ENCODE measurements at regions not wholly inside any gene's neighbourhood (a gene's known extent, or its start where the extent isn't known, plus 50 kb on each side); places are given as distances from the start of the nearest gene placed in this dataset.

- TF ChIP-seq RREB1 (CRISPR knock-in tag; IDR thresholded peaks at IDR 0.05) = no peak
These were observed 477.4 kb downstream of the FRK start (continued) for GRCh38 chr6:115583290-115583689.

GRCh38 chr6:115582386-115582785, 478.3 kb downstream of the FRK start:
- no peak for DNase-seq (ENCODE audit: extremely low read depth in 1 of 4, low spot score in 3 of 4)
- TF ChIP-seq HIVEP1 (CRISPR knock-in tag; IDR thresholded peaks at IDR 0.05) (no peak), U2AF2 (optimal IDR thresholded peaks at IDR 0.05; ENCODE audit: low read depth, low read length) (no peak), CEBPZ (IDR thresholded peaks at IDR 0.05; ENCODE audit: borderline replicate concordance, low read depth, low read length) (no peak), TOE1 (IDR thresholded peaks at IDR 0.05; ENCODE audit: borderline replicate concordance) (no peak), TOE1 (CRISPR knock-in tag; IDR thresholded peaks at IDR 0.05; ENCODE audit: borderline replicate concordance, low read depth) (no peak)
- Histone ChIP-seq H3K9ac (ENCODE audit: insufficient read depth in 1 of 2, low read depth in 2 of 2, low read length in 2 of 2) (no peak overlapping the region), H3K79me2 (ENCODE audit: control insufficient read depth, insufficient read depth, low read length) (no peaks in the 10 kb centered on the region), H3K4me2 (ENCODE audit: insufficient read depth, low read length) (no peak overlapping the region), H3K36me3 (ENCODE audit: control insufficient read depth, insufficient read depth, low read length) (no peaks in the 10 kb centered on the region), H3K27me3 (ENCODE audit: control insufficient read depth in 2 of 2, insufficient read depth in 2 of 2, low read length in 2 of 2) (no peaks in the 10 kb centered on the region), H2AFZ (ENCODE audit: low read depth, low read length) (no peak overlapping the region), H3K9me1 (ENCODE audit: control insufficient read depth, insufficient read depth, low read length) (no peaks in the 10 kb centered on the region), H4K20me1 (replicated peaks; ENCODE audit: control insufficient read depth, insufficient read depth, low read length) (no peaks in the 10 kb centered on the region), H3K4me3 (no peak overlapping the region), H3K27ac (ENCODE audit: extremely low read depth, low read depth, low read length) (no peak overlapping the region), H3K4me1 (replicated peaks in 1 of 2; ENCODE audit: control insufficient read depth in 2 of 2, insufficient read depth in 2 of 2, low read length in 2 of 2) (no peaks in the 10 kb centered on the region), H3K9me3 (replicated peaks; ENCODE audit: control insufficient read depth, insufficient read depth, low read depth, low read length) (0 out of 2 replicates have a peak, but pooled peaks cover 2% of the 10 kb centered on the region)
- no peak for ATAC-seq
- in situ Hi-C loops (cut with MboI) = no loop called here
- no TSS peak for BruUV-seq (replicated peaks)
- POLR2A ChIA-PET = no interaction called here
- FAIRE-seq = no peak
- intact Hi-C loops (cut with micrococcal nuclease) = no loop called here
- CTCF ChIA-PET (ENCODE audit: low intra/inter-chr PET ratio) = no interaction called here
- 0% methylated on average over 2 of the region's 2 CpGs for WGBS (ENCODE audit: insufficient coverage, low coverage, missing lambda C conversion rate)

All from K562 (cell line).